Central memory CD8-positive, alpha-beta T cell (primary cell): ENCODE measurements at regions not wholly inside any gene's neighbourhood (a gene's known extent, or its start where the extent isn't known, plus 50 kb on each side); places are given as distances from the start of the nearest gene placed in this dataset.

ENCODE experiments used
- ATAC-seq: fragments of 150-1000 bp; cut with Tn5 transposase; replicated peaks from 2 replicates; pipeline ENCODE4 v1.10.0; 2022; ENCODE audit warnings: mild to moderate bottlenecking, moderate FRiP score, moderate number of reproducible peaks; ENCODE audit not compliant: poor library complexity, severe bottlenecking; ENCODE audit errors: extremely low read depth
- DNase-seq, 2 donors: peaks; one replicate each; pipeline ENCODE4 v3.0.0; 2021; ENCODE audit warnings: low spot score in 2 of 2
- H3K27ac Mint-ChIP-seq: one replicate; pipeline ENCODE4 v1.8.0; 2022; ENCODE audit warnings: low read depth, mild to moderate bottlenecking, moderate library complexity, mixed read lengths
- H3K27me3 Mint-ChIP-seq: one replicate; pipeline ENCODE4 v1.8.0; 2022; ENCODE audit warnings: mixed read lengths
- H3K36me3 Mint-ChIP-seq: one replicate; pipeline ENCODE4 v1.8.0; 2022; ENCODE audit warnings: mild to moderate bottlenecking, moderate library complexity, mixed read lengths; ENCODE audit not compliant: insufficient read depth
- H3K4me1 Mint-ChIP-seq: one replicate; pipeline ENCODE4 v1.8.0; 2022; ENCODE audit warnings: mixed read lengths
- H3K4me3 Mint-ChIP-seq: one replicate; pipeline ENCODE4 v1.8.0; 2022; ENCODE audit warnings: mild to moderate bottlenecking, moderate library complexity, mixed read lengths
- H3K9me3 Mint-ChIP-seq: one replicate; pipeline ENCODE4 v1.8.0; 2022; ENCODE audit warnings: mixed read lengths

- Mint-ChIP-seq H3K4me1 (no peaks in the 10 kb centered on the region), H3K9me3 (peaks cover 32% of the 10 kb centered on the region), H3K27me3 (no peaks in the 10 kb centered on the region), H3K4me3 (no peak overlapping the region), H3K27ac (no peak overlapping the region), H3K36me3 (no peaks in the 10 kb centered on the region)
- DNase-seq (no peak), ATAC-seq (no peak)
Observed at GRCh38 chr12:17778242-17778641, 311.8 kb downstream of the RERGL start.

- Mint-ChIP-seq H3K4me1 (no peaks in the 10 kb centered on the region), H3K4me3 (no peak overlapping the region), H3K27me3 (no peaks in the 10 kb centered on the region), H3K9me3 (peaks cover 35% of the 10 kb centered on the region), H3K27ac (no peak overlapping the region), H3K36me3 (no peaks in the 10 kb centered on the region)
- DNase-seq (no peak), ATAC-seq (no peak)
Observed at GRCh38 chr12:17763366-17763765, 326.6 kb downstream of the RERGL start.

- Mint-ChIP-seq H3K9me3 (peaks cover 57% of the 10 kb centered on the region), H3K27ac (no peak overlapping the region), H3K36me3 (no peaks in the 10 kb centered on the region), H3K4me3 (no peak overlapping the region), H3K4me1 (no peaks in the 10 kb centered on the region), H3K27me3 (no peaks in the 10 kb centered on the region)
- ATAC-seq: no peak
- no peak for DNase-seq
Observed at GRCh38 chr12:17759982-17760381, 330.0 kb downstream of the RERGL start.
